Stimulated activated naive CD8-positive, alpha-beta T cell treated with anti-CD3 and anti-CD28 coated beads, Interleukin-15, Interleukin-2, amounts not matched to agents 100 ng/mL and 50 ng/mL, for 24 hours (primary cell): ENCODE measurements at regions not wholly inside any gene's neighbourhood (a gene's known extent, or its start where the extent isn't known, plus 50 kb on each side); places are given as distances from the start of the nearest gene placed in this dataset.
"Not testable (repeated sequence)": the region's sequence is repeated elsewhere in the genome, so short reads cannot be mapped to it uniquely, and the experiment has no call there.

Experiments used
- H3K27ac Mint-ChIP-seq: one replicate; pipeline ENCODE4 v1.8.0; 2021; ENCODE audit warnings: mild to moderate bottlenecking, mixed read lengths
- H3K27me3 Mint-ChIP-seq: one replicate; pipeline ENCODE4 v1.8.0; 2021; ENCODE audit warnings: mixed read lengths
- H3K36me3 Mint-ChIP-seq: one replicate; pipeline ENCODE4 v1.8.0; 2021; ENCODE audit warnings: low read depth, mixed read lengths
- H3K4me1 Mint-ChIP-seq: one replicate; pipeline ENCODE4 v1.8.0; 2021; ENCODE audit warnings: low read depth, mixed read lengths
- H3K4me3 Mint-ChIP-seq: one replicate; pipeline ENCODE4 v1.8.0; 2021; ENCODE audit warnings: mild to moderate bottlenecking, mixed read lengths
- H3K9me3 Mint-ChIP-seq: one replicate; pipeline ENCODE4 v1.8.0; 2021; ENCODE audit warnings: mixed read lengths

DNA sequence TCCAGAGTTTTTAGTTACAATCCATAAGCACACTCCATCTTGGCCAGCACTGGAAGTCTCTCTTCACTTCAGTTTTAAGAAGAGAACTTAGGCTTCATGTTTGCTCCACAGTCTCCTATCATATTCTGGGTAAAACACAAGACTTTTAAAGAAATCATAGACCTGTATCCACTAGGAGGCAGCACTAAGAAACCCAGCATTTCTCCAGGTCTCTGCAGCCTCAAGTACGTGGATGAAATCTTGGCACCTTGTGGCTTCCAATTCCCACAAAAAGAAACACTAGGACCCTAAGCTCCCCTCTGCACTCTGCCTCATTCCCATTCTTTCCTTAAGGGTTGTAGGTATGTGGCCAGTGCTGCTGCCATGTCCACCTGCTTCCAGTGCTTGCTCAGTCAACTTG is 367.3 kb upstream of the CASK start:
- Mint-ChIP-seq H3K4me3 (no peak overlapping the region), H3K27ac (no peak overlapping the region), H3K9me3 (peaks cover 6% of the 10 kb centered on the region), H3K4me1 (peaks cover 25% of the 10 kb centered on the region), H3K27me3 (no peaks in the 10 kb centered on the region), H3K36me3 (no peaks in the 10 kb centered on the region)

- no peaks in the 10 kb centered on the region for H3K27me3 Mint-ChIP-seq
- peaks cover 25% of the 10 kb centered on the region for H3K4me1 Mint-ChIP-seq
- peak overlapping the region; percentile 82 for H3K27ac Mint-ChIP-seq
- H3K9me3 Mint-ChIP-seq = peaks cover 6% of the 10 kb centered on the region
- H3K4me3 Mint-ChIP-seq = no peak overlapping the region
- H3K36me3 Mint-ChIP-seq = no peaks in the 10 kb centered on the region
Observed at GRCh38 chrX:42289492-42290385, 366.4 kb upstream of the CASK start.

GRCh38 chrX:42285681-42286080 is 362.3 kb upstream of the CASK start:
- H3K27ac Mint-ChIP-seq, H3K36me3 Mint-ChIP-seq: not testable (repeated sequence)

GRCh38 chrX:42276982-42277690 is 353.8 kb upstream of the CASK start:
- Mint-ChIP-seq H3K27ac (no peak overlapping the region), H3K27me3 (no peaks in the 10 kb centered on the region), H3K4me3 (no peak overlapping the region)

More at GRCh38 chrX:42285681-42286080, 362.3 kb upstream of the CASK start:
- H3K27me3 Mint-ChIP-seq, H3K4me3 Mint-ChIP-seq, H3K9me3 Mint-ChIP-seq: not testable (repeated sequence)
- H3K4me1 Mint-ChIP-seq = peaks cover 25% of the 10 kb centered on the region

DNA sequence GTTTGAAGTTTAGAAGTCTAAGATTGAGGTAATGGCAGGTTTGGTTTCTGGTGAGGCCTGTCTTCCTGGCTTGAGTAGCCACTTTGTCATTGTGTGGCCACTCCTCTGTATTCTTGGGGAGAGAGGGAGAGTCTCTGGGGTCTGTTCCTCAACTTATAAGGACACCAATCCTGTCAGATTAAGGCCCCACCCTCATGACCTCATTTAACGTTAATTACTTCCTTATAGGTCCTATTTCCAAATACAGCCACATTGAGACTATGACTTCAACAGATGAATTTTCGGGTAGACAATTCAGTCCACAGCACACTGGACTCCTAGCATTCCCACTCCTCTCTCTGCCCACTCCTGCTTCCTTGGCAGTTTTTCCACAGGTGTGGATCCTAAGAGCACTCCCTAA is 350.8 kb upstream of the CASK start:
- Mint-ChIP-seq H3K4me1 (peaks cover 8% of the 10 kb centered on the region), H3K27ac (no peak overlapping the region), H3K36me3 (no peaks in the 10 kb centered on the region), H3K9me3 (no peaks in the 10 kb centered on the region), H3K27me3 (no peaks in the 10 kb centered on the region), H3K4me3 (no peak overlapping the region)

More at GRCh38 chrX:42276982-42277690, 353.8 kb upstream of the CASK start:
- Mint-ChIP-seq H3K4me1 (peaks cover 8% of the 10 kb centered on the region), H3K9me3 (no peaks in the 10 kb centered on the region), H3K36me3 (no peaks in the 10 kb centered on the region)

GRCh38 chrX:42273387-42273786 is 350.0 kb upstream of the CASK start:
- Mint-ChIP-seq H3K4me3 (no peak overlapping the region), H3K27ac (no peak overlapping the region), H3K4me1 (peaks cover 8% of the 10 kb centered on the region), H3K27me3 (no peaks in the 10 kb centered on the region), H3K36me3 (no peaks in the 10 kb centered on the region), H3K9me3 (no peaks in the 10 kb centered on the region)

- H3K4me1 Mint-ChIP-seq = no peaks in the 10 kb centered on the region
- no peak overlapping the region for H3K27ac Mint-ChIP-seq
- no peaks in the 10 kb centered on the region for H3K9me3 Mint-ChIP-seq
- H3K4me3 Mint-ChIP-seq = no peak overlapping the region
- no peaks in the 10 kb centered on the region for H3K36me3 Mint-ChIP-seq
- H3K27me3 Mint-ChIP-seq = no peaks in the 10 kb centered on the region
Observed at GRCh38 chrX:42269186-42269585, 345.8 kb upstream of the CASK start.

DNA sequence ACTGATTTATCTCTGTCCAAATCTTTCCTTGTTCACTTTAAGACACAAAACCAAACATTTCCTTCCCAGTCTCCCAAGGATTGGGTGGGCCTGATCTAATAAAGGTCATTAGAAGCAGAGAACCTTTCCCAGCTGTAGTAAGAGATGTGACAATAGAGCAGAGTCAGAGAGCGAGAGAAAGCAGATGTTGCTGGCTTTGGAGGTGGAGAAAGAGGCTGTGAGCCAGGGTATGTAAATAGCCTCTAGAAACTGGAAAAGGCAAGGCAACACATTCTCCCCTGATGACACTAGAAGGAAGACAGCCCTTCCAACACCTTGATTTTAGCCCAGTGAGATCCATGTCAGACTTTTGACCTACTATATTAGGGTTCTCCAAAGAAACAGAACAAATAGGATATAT is 337.5 kb upstream of the CASK start:
- Mint-ChIP-seq H3K9me3 (no peaks in the 10 kb centered on the region), H3K27ac (no peak overlapping the region), H3K4me3 (no peak overlapping the region), H3K27me3 (no peaks in the 10 kb centered on the region), H3K4me1 (no peaks in the 10 kb centered on the region), H3K36me3 (no peaks in the 10 kb centered on the region)

DNA sequence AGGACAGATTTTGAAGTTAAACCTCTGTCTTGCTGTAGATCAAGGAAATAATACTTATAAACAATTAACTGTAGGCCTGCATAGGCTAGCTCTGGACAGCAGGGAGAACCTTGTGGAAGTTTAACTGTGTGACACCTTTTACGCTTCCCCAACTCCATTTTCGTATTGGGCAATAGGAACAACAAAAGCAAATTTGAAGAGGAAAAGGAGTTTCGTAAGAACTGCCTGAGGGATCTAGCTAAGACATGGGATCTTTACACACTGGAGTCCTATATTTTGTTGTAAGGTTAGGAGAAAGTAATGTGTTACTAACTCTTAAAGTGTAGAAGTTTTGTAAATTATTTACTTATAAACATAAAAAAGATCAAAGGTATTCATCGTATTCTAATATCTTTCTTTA is 324.9 kb upstream of the CASK start:
- Mint-ChIP-seq H3K27me3 (no peaks in the 10 kb centered on the region), H3K36me3 (no peaks in the 10 kb centered on the region), H3K4me1 (no peaks in the 10 kb centered on the region), H3K27ac (no peak overlapping the region), H3K9me3 (no peaks in the 10 kb centered on the region), H3K4me3 (no peak overlapping the region)

- no peak overlapping the region for H3K4me3 Mint-ChIP-seq
- no peak overlapping the region for H3K27ac Mint-ChIP-seq
- H3K36me3 Mint-ChIP-seq = no peaks in the 10 kb centered on the region
- H3K9me3 Mint-ChIP-seq = no peaks in the 10 kb centered on the region
- no peaks in the 10 kb centered on the region for H3K4me1 Mint-ChIP-seq
- H3K27me3 Mint-ChIP-seq = no peaks in the 10 kb centered on the region
Observed at GRCh38 chrX:42247241-42247640, 323.9 kb upstream of the CASK start.

- H3K36me3 Mint-ChIP-seq = no peaks in the 10 kb centered on the region
- no peak overlapping the region for H3K27ac Mint-ChIP-seq
- H3K4me3 Mint-ChIP-seq = no peak overlapping the region
- H3K4me1 Mint-ChIP-seq = no peaks in the 10 kb centered on the region
- no peaks in the 10 kb centered on the region for H3K27me3 Mint-ChIP-seq
- no peaks in the 10 kb centered on the region for H3K9me3 Mint-ChIP-seq
Observed at GRCh38 chrX:42246814-42247213, 323.5 kb upstream of the CASK start.

- no peaks in the 10 kb centered on the region for H3K27me3 Mint-ChIP-seq
- no peaks in the 10 kb centered on the region for H3K36me3 Mint-ChIP-seq
- H3K27ac Mint-ChIP-seq = no peak overlapping the region
- no peak overlapping the region for H3K4me3 Mint-ChIP-seq
- no peaks in the 10 kb centered on the region for H3K9me3 Mint-ChIP-seq
- peaks cover 3% of the 10 kb centered on the region for H3K4me1 Mint-ChIP-seq
Observed at GRCh38 chrX:42242004-42242403, 318.6 kb upstream of the CASK start.

GRCh38 chrX:42241421-42241820 is 318.1 kb upstream of the CASK start:
- H3K4me1 Mint-ChIP-seq = peaks cover 3% of the 10 kb centered on the region
- H3K4me3 Mint-ChIP-seq = no peak overlapping the region
- H3K27ac Mint-ChIP-seq = no peak overlapping the region
- no peaks in the 10 kb centered on the region for H3K36me3 Mint-ChIP-seq
- no peaks in the 10 kb centered on the region for H3K27me3 Mint-ChIP-seq
- no peaks in the 10 kb centered on the region for H3K9me3 Mint-ChIP-seq

DNA sequence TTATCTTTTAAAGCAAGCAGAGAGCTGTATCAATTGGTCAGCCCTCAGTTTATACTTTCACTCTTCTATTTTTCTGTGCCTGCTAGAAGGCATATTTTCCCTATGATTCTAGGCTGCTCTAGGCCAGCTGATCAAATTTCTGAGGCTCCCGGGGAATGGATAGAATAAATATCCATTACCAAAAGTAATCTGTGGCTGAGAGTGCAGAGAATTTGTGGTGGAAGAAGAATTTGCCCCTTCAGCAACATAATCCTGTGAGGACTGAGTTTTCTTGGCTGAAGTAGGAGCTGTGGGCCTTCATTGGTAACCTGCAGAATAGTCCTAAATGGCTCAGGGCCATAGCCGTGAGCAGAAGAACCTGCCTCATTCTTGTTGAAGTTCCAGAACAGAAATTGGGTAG is 314.6 kb upstream of the CASK start:
- Mint-ChIP-seq H3K27me3 (no peaks in the 10 kb centered on the region), H3K4me1 (peaks cover 3% of the 10 kb centered on the region), H3K27ac (no peak overlapping the region), H3K9me3 (no peaks in the 10 kb centered on the region), H3K4me3 (no peak overlapping the region), H3K36me3 (no peaks in the 10 kb centered on the region)

DNA sequence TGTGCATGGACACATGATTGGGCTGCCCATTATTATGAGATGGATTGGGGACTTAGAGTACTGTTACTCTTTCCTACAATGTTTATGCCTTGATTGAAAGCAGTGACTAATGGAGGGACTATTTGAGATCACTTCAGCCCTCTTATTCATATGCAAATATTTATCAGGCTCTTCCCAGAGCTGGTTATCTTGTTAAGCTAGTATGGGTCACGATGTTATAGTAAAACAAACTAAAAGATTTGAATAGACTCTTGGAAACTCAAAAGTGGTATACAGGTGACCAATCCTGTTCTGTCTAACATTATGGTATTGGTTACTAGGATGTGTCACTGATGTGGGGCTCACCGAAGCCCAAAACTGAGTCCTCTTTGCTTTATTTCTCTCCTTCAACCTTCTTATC is 306.2 kb upstream of the CASK start:
- H3K27ac Mint-ChIP-seq = no peak overlapping the region

More for the DNA sequence above, 306.2 kb upstream of the CASK start:
- Mint-ChIP-seq H3K4me3 (no peak overlapping the region), H3K36me3 (peaks cover 11% of the 10 kb centered on the region), H3K4me1 (no peaks in the 10 kb centered on the region), H3K27me3 (no peaks in the 10 kb centered on the region), H3K9me3 (peaks cover 18% of the 10 kb centered on the region)
